HG02763 (cell line): ENCODE measurements at regions not wholly inside any gene's neighbourhood (a gene's known extent, or its start where the extent isn't known, plus 50 kb on each side); places are given as distances from the start of the nearest gene placed in this dataset.
"Not testable (repeated sequence)": the region's sequence is repeated elsewhere in the genome, so short reads cannot be mapped to it uniquely, and the experiment has no call there.

ENCODE experiments used
- ATAC-seq: cut with Tn5 transposase; IDR thresholded peaks from one replicate; pipeline ENCODE4 v1.9.1; 2021; ENCODE audit warnings: mild to moderate bottlenecking, moderate library complexity; ENCODE audit not compliant: unreplicated experiment

DNA sequence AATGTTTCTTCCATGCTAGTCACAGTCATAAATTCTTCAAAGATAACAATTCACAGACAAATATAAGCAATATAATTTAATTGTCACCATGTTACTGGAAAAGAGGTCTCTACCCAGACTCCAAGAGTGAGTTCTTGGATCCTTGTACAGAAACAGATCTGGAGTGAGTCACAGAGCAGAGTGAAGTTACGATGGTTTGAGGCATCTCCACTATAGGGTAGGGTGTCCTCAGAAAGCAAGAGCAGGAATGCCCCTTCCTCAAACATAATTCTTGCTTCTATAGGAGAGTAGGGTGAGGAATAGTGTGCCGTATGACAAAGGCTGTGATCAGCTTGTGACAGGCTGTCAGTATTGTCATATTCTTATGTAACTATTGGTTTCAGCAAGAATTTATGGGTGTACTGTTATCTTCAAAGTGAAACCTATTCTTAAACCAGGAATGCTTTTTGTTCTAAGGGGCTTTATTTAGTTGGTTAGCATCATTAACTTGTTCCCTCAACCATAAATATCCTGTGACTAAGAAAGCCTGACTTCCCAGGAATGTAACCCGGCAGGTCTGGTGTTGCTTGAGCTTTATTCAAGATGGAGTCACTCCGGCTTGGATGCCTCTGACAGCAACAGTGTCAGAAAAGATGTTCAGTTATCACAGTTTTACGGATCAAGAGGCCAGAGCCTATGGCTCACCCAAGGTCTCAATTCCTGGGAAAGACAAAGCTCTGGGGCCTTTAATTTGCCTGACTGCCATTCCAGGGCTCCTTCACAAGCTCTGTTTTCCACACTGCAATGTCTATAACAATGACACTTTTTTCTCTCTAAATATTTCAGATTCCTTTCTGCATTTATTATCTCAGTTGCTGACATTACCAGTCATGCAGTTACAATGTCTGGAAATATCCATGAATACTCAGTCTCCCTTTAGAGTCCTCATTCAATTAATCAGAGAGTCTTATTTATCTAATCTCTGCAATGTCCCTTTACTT lies 298.6 kb downstream of the C6orf118 start:
- ATAC-seq = no peak

DNA sequence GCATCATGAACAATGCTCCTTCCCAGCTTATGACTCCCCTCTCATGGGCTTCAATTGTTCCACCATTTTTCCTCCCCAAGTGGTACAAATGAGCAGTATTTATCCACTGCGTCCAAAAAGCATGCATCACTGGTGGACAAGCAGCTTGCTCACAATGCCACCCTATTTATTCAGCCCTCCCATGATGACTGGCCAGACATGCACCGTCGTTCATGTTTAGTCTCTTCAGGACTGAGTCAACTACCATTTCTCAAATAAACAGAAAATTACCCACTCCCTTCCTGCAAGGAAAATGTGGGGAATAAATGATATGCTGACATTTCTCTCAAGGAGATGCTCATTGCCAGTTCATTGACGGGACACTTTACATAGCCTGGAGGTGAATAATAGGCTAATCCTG lies 300.4 kb downstream of the C6orf118 start:
- no peak for ATAC-seq

DNA sequence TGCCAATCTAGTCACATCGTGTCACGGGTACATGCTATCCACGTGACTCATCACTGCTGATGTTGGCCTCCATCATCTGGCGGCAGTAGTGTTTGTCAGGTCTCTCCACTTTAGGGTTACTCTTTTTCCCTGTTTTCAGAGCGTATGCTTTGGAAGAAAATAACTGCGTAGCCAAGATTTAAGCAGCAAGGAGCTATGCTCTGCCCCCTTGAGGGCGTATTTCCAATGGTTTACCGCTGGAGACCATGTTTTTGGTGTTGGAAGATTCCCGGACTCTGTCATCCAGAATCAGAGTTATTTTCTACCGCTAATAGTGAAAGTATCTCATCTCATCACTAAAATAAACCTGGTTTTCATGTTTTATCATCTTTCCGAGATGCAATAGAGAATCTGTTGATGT lies 306.5 kb downstream of the C6orf118 start:
- no peak for ATAC-seq

DNA sequence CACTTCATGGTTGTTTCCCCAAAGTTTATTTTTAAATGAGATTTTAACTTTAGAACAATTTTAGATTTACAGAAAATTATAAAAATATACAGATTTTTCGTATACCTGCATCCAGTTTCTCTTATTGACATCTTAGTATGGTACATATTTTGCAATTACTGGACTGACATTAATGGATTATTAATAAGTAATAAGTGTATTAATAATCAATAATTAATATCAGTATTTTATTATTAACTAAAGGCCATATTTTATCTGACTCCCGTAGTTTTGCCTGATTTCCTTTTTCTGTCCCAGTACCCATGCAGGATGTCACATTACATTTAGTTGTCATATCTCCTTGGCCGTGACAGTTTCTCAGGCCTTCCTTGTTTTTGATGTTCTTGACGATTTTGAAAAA lies 307.0 kb downstream of the C6orf118 start:
- ATAC-seq = no peak

DNA sequence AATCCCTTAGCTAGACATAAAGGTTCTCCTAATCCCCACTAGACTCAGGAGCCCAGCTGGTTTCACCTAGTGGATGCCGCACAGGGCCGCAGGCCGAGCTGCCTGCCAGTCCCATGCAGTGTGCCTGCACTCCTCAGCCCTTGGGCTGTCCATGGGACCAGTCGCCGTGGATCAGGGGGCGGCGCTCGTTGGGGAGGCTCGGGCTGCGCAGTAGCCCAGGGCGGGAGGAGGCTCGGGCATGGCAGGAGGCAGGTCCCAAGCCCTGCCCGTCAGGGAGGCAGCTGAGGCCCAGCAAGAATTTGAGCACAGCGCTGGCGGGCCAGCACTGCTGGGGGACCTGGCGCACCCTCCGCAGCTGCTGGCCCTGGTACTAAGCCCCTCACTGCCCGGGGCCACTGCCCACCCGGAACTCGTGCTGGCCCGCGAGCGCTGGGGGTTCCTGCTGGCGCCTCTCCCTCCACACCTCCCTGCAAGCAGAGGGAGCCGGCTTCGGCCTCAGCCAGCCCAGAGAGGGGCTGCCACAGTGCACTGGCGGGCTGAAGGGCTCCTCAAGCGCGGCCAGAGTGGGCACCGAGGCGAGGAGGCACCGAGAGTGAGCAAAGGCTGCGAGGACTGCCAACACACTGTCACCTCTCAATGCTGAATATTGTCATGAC lies 307.8 kb downstream of the C6orf118 start:
- ATAC-seq = no peak

DNA sequence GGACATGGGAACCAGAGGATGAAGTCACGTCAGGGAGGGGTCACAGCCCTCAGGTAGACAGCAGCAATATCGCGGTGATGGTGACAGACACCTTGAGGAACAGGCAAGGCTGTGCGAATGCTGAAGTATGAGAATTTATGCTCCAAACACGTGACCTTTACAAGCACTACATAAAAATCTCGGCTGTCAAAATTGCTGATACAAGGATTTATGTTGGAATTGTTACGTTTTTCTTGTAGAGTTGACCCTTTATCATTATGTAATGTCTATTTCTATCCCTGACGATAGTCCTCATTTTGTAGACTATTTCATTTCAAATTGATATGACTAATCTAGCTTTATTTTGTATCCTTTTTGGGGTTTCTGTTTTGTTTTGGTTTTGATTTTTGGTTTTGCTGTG lies 311.1 kb downstream of the C6orf118 start:
- no peak for ATAC-seq

DNA sequence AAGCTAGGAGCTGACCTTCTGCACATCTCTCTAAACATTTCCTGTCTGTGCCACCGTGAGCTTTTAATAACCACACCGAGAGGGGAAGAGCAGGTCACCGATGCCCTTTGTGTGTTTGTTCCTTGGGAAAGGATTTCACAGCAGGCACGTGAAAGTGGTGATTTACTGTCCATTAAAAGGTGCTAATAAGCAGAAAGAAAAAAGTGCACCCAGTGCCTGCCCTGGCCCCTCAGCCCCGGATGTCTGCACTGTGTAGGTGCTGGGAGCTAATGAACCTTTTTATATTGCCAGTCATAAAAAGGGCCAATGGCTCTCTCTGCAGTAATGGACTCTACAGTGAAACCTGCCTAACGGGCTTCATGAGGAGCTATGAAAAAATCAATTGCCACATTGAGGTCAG lies 312.6 kb downstream of the C6orf118 start:
- no peak for ATAC-seq

DNA sequence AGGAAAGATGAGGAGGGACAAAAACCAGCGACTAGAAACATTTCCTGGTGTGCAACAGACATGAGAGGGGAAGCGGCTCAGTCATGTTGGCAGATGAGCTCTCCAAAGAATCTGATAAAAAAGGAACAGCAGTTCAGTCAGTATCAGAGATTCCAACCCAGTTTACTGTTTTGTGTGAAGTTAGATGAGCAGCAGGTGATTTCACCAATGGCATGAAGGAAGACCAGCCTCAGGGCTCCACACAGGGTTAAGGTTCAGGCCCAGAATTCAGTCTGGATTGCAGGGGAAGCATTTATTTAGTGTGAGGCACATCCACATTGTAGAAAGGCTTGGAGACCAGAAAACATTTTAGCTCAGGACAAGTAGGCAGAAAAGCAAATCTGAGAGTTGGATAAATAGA lies 317.8 kb downstream of the C6orf118 start:
- ATAC-seq = no peak

DNA sequence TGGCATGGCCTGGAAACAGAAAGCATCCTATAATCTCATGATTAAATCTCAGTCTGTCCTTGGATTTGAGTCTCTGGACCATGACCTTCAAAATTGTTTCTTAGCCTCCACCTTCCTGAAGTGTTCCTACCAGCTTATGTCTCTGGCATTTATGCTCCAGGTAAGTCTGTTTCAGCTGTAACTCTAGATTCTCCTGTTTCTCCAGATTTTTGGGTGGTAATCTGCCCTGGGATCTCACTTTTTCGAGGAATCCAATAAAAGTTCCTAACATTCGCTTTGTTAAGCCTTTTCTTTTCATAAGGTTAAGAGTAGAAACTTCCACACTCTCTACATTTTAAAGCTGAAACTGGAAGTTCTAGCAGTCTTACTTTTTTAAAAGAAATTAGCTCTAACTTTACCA lies 318.5 kb downstream of the C6orf118 start:
- ATAC-seq = no peak

DNA sequence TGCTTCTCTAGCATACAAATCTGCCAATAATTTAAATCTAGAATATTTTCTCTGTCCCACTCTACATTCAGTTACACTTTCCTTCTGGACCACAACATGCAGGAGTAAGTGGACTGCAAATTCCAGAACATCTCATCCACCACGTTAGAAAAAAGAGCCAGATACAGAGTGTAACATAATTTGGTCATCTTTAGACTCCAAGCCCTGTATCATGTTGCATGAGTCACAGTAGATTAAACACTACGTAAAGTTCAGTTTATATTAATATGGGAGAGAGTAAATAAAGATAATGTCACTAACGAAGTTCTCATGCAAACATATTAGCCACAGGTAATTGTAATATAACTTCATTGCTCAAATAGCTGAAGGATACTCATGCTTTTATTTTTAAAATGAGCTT lies 327.0 kb downstream of the C6orf118 start:
- no peak for ATAC-seq

DNA sequence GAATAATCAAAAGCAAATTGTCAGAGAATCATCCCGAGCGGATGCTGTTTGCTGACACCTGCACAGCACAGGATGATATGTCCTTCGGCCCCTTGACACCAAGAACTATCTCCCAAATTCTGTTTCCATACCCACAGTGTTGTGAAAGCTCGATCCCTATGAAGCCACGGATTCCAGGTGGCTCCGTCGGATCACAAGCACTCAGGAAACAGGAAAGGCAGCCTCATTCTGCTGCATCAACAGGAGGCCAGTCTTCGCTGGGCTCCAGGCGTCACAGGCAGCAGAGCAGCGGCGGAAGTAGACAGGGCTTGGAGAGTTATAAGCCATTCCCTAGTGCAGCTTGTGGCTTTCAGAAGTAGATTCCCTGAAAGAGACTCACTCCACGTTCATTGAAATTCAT lies 342.3 kb downstream of the C6orf118 start:
- ATAC-seq = no peak

DNA sequence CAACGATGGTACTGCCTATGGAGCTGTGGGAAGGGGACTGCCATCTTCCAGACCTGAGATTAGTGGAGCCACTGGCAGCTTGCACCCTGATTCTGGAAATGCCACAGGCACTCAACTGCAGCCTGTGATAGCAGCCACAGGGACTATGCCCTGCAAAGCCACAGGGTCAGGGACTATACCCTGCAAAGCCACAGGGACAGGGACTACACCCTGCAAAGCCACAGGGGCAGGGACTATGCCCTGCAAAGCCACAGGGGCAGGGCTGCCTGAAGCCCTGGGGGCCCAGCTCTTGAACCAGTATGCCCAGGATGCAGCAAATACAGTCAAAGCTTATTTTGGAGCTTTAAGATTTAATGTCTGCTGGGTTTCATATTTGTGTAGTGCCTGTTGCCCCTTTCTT lies 346.6 kb downstream of the C6orf118 start:
- ATAC-seq = no peak

DNA sequence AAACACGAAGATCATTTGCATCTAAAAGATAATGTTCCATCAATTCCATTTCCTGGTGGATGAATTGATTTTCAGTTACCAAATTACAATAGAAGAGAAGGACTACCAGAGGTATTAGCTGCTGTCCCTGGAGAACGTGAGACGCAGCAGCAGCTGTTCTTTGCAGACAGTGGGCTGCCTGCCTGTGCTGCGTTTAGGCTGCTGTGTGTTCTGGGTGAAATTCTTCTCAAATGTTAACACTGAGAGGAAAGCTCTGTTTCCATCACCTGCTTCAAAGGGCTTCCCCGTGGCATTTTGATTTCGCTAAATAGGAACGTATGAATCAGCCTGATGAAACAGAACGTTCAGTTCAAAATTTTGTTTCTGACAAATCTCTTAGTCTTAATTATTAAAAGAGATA lies 362.2 kb downstream of the C6orf118 start:
- no peak for ATAC-seq

DNA sequence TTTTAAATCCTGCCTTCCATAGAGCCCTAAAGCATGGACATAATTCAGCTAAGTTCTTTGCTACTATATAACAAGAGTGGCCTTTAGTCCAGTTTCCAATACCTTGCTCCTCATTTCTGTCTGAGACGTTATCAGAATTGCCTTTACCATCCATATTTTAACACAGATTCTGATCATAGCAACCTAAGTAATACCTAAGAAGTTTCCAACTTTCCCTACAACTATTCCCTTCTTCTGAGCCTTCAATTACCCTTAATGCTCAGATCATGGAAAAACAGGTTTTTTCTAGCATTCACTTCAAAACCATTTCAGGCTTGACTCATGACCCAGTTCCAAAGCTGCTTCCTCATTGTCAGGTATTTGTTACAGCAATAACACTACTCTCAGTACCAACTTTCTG lies 367.1 kb downstream of the C6orf118 start:
- no peak for ATAC-seq

DNA sequence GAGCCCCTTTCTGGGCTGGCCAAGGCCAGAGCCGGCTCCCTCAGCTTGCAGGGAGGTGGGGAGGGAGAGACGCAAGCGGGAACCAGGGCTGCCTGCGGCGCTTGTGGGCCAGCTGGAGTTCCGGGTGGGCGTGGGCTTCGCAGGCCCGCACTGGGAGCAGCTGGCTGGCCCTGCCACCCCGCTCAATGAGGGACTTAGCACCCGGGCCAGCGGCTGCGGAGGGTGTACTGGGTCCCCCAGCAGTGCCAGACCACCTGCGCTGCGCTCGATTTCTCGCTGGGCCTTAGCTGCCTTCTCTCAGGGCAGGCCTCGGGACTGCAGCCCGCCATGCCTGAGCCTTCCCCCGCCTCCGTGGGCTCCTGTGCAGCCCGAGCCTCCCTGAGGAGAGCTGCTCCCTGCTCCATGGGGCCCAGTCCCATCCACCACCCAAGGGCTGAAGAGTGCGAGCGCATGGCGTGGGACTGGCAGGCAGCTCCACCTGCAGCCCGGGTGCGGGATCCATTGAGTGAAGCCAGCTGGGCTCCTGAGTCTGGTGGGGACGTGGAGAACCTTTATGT lies 376.1 kb downstream of the C6orf118 start:
- not testable (repeated sequence) for ATAC-seq

DNA sequence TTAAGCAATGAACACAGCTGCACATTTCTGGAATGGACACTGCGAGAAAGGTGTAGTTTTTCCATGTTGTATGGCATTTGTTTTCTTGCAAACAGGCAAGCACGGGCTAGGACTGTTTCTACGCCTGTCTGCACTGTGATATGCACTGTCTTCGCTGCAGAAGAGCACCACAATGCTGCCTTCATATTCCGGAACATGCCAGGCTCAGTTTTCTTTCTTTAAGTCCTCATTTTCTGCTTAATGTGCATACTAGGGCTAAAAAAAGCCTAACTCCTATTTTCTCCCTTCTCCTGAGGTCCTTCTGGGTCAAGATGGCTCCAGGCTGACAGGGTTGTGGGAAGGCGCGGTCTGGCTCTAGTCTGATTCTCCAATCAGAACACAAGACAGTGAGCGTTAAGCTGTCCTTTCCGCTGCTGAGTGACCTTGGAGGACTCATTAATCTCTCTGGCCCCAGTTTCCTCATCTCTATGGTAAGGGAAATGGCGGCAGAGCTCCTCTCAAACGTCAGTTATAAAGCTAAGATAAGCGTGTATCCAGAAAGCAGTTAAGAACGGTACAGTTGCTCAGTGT lies 379.9 kb downstream of the C6orf118 start:
- no peak for ATAC-seq

DNA sequence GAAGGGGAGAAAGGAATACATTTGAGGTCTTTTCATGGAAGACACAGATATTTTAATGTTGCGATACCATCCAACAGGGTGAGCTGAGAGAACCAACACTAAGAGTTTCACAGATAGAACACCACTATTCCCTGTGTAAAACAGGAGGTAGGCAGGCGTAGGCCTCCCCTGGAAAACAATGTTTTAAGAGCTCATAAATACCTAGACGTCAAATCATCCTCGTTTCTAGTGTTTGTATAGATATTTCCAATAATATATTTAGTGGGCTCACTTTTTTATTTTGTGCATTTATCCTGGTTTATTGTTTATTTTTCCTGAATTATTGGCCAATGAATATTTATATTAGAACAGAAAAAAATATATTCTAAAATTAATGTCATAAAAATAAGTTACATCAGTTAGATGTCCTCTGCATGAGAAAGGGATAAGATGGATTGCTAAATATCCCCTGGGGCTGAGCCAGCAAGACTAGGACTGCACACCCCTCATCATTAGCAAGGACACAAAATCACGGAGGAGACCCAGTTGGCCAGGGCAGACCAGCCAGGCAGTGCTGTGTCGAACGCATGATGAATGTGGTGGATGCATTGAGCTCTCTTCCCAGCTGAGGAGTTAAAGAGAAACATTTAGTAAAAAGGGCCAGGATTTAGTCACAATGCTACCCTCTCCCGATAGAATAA lies 380.5 kb downstream of the C6orf118 start:
- ATAC-seq = no peak

DNA sequence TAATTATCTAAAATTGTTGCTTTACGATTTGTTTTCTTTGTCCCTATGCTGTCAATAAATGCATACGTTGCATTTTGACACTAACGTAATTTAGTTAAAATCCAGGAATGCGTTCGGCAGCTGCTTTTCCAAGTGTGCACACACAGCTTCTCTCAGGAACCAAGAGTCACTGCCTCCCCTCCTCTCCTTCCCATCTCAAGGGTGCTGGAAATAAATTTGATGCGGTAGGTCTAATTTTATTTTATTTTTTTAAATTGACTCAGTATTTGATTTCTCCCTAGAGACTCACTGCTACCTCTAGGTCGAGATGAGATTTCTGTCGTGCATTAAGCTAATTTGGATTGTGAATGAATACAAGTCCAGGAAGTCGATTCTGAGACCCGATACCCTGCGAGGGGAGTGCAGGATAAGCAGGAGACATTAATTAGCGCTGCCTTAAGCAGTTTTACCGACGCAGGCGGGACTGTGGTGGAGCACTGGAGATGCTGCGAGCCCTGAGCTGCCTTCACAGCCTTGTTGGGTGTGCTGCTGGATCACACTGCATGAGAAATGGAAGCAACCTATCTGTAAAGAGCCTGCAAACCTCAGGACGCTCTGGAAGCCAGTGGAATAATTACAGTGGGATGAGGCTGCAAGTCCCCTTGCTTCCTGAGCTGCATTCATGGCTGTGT lies 381.2 kb downstream of the C6orf118 start:
- ATAC-seq = no peak

DNA sequence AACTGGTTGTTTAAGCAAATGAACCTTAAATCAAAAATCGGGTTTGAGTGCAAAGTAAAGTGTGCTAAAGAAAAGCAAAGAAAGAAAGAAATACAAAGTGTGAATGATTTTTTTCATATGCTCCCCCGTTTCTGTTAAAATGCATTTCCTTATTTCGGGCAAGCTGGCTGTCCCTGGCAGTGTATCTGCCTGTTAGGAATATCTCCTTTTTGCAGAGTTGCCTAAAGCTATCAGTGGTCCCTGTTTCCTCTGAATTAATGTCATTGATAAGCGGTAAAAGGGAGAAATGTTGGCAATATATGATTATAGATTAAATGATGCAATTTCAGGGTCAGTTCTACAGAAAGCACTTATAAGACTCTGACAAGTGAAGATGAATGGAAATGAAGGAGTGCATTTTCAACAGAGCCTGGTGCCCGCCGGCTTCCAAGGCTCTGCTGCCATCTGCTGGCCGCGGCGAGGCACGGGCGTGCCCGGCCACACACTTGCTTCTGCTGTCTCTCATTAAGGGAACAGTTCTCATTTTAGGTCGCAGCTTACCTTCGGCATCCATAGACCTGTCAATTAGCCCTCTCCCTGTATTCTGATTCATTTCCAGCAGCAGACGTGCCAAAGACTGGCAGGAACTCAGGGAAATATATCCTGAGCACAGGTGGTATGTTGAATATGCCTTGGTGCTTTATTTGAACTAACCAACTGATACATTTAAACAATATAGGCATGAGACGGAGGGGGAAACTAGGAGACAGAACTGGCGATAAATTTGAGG lies 381.9 kb downstream of the C6orf118 start:
- ATAC-seq = peak; percentile 80

DNA sequence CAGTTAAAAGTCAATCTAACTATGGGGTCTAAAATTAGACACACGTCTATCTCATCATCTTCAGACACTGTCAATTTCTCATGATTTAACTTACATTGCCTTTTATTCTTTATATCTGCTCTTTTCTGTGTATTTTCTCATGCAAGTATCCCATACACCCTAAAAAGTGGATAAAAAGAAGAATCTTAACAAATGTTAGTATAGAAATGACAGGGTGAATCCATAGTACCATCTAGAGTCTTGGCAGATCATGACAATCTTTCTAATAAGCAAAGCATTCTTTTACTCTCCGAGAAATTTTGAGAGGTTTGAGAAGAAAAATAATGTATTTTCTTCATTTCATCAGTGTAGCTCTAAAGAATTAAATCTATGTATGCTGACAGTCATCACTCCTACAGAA lies 382.7 kb downstream of the C6orf118 start:
- ATAC-seq = no peak
